NCI-H226 (cell line): ENCODE measurements at regions not wholly inside any gene's neighbourhood (a gene's known extent, or its start where the extent isn't known, plus 50 kb on each side); places are given as distances from the start of the nearest gene placed in this dataset.

Source experiments
- DNase-seq: peaks from one replicate; pipeline ENCODE4 v3.0.0-alpha.2; 2015

GRCh38 chr7:22622116-22622785 is 104.7 kb upstream of the IL6 start:
- no peak for DNase-seq

GRCh38 chr7:22618528-22618927 is 108.5 kb upstream of the IL6 start:
- no peak for DNase-seq

GRCh38 chr7:22617166-22617565 is 109.8 kb upstream of the IL6 start:
- no peak for DNase-seq

- no peak for DNase-seq
Observed at GRCh38 chr7:22613496-22613895, 113.5 kb upstream of the IL6 start.

GRCh38 chr7:22612776-22613175 is 112.8 kb upstream of the STEAP1B start:
- no peak for DNase-seq

GRCh38 chr7:22611758-22612079 is 111.7 kb upstream of the STEAP1B start:
- no peak for DNase-seq

GRCh38 chr7:22610951-22611757 is 111.2 kb upstream of the STEAP1B start:
- DNase-seq = no peak

GRCh38 chr7:22610263-22610662 is 110.3 kb upstream of the STEAP1B start:
- no peak for DNase-seq

GRCh38 chr7:22607180-22607579 is 107.2 kb upstream of the STEAP1B start:
- DNase-seq = no peak

- no peak for DNase-seq
Observed at GRCh38 chr7:22604246-22604645, 104.3 kb upstream of the STEAP1B start.

- peak; percentile 82 for DNase-seq
Observed at GRCh38 chr7:22601812-22602565, 102.0 kb upstream of the STEAP1B start.

GRCh38 chr7:22601408-22601807 is 101.4 kb upstream of the STEAP1B start:
- DNase-seq = no peak

- no peak for DNase-seq
Observed at GRCh38 chr7:22601003-22601402, 101.0 kb upstream of the STEAP1B start.

GRCh38 chr7:22598318-22598920 is 98.4 kb upstream of the STEAP1B start:
- DNase-seq = no peak

GRCh38 chr7:22597844-22598243 is 97.9 kb upstream of the STEAP1B start:
- no peak for DNase-seq

GRCh38 chr7:22596763-22597400 is 96.9 kb upstream of the STEAP1B start:
- DNase-seq = no peak

- no peak for DNase-seq
Observed at GRCh38 chr7:22594020-22594419, 94.0 kb upstream of the STEAP1B start.

- DNase-seq = no peak
Observed at GRCh38 chr7:22591271-22591670, 91.3 kb upstream of the STEAP1B start.

- DNase-seq = no peak
Observed at GRCh38 chr7:22589641-22590201, 89.7 kb upstream of the STEAP1B start.

GRCh38 chr7:22588351-22588750 is 88.4 kb upstream of the STEAP1B start:
- DNase-seq = peak; percentile 76

GRCh38 chr7:22587322-22587721 is 87.3 kb upstream of the STEAP1B start:
- DNase-seq = peak; percentile 43

GRCh38 chr7:22586786-22587140 is 86.8 kb upstream of the STEAP1B start:
- DNase-seq = peak; percentile 58
